GM18519 (cell line): ENCODE measurements at regions not wholly inside any gene's neighbourhood (a gene's known extent, or its start where the extent isn't known, plus 50 kb on each side); places are given as distances from the start of the nearest gene placed in this dataset.
"Not testable (repeated sequence)": the region's sequence is repeated elsewhere in the genome, so short reads cannot be mapped to it uniquely, and the experiment has no call there.

ENCODE experiments used
- ATAC-seq: cut with Tn5 transposase; IDR thresholded peaks from one replicate; pipeline ENCODE4 v1.9.1; 2021; ENCODE audit warnings: mild to moderate bottlenecking, moderate library complexity; ENCODE audit not compliant: unreplicated experiment, low FRiP score

GRCh38 chr6:40889137-40889832 lies 149.7 kb downstream of the UNC5CL start:
- ATAC-seq: no peak

GRCh38 chr6:40888456-40888990 lies 150.5 kb downstream of the UNC5CL start:
- ATAC-seq: no peak

GRCh38 chr6:40887792-40888340 lies 151.2 kb downstream of the UNC5CL start:
- ATAC-seq: no peak

GRCh38 chr6:40887079-40887791 lies 151.8 kb downstream of the UNC5CL start:
- ATAC-seq: no peak

GRCh38 chr6:40885139-40885774 lies 153.8 kb downstream of the UNC5CL start:
- no peak for ATAC-seq

GRCh38 chr6:40882323-40882997 lies 156.6 kb downstream of the UNC5CL start:
- no peak for ATAC-seq

- ATAC-seq: no peak
These were observed 157.5 kb downstream of the UNC5CL start for GRCh38 chr6:40881501-40881900.

- ATAC-seq: no peak
These were observed 158.1 kb downstream of the UNC5CL start for GRCh38 chr6:40880906-40881305.

- ATAC-seq: no peak
These were observed 159.9 kb downstream of the UNC5CL start for GRCh38 chr6:40879169-40879568.

- no peak for ATAC-seq
These were observed 161.7 kb downstream of the UNC5CL start for GRCh38 chr6:40877362-40877761.

- ATAC-seq: no peak
These were observed 162.7 kb downstream of the UNC5CL start for GRCh38 chr6:40876336-40876735.

- ATAC-seq: no peak
These were observed 164.5 kb downstream of the UNC5CL start for GRCh38 chr6:40874495-40874894.

- ATAC-seq: no peak
These were observed 167.6 kb downstream of the UNC5CL start for GRCh38 chr6:40871424-40871823.

GRCh38 chr6:40868089-40868865 lies 170.7 kb downstream of the UNC5CL start:
- not testable (repeated sequence) for ATAC-seq

GRCh38 chr6:40867527-40867926 lies 171.5 kb downstream of the UNC5CL start:
- not testable (repeated sequence) for ATAC-seq

GRCh38 chr6:40865259-40865658 lies 173.8 kb downstream of the UNC5CL start:
- ATAC-seq: not testable (repeated sequence)

GRCh38 chr6:40860443-40860842 lies 178.6 kb downstream of the UNC5CL start:
- ATAC-seq: no peak

- ATAC-seq: no peak
These were observed 182.8 kb downstream of the UNC5CL start for GRCh38 chr6:40856271-40856670.

GRCh38 chr6:40855168-40855880 lies 183.7 kb downstream of the UNC5CL start:
- no peak for ATAC-seq
